Endodermal cell (in vitro differentiated cells): ENCODE measurements at regions not wholly inside any gene's neighbourhood (a gene's known extent, or its start where the extent isn't known, plus 50 kb on each side); places are given as distances from the start of the nearest gene placed in this dataset.

ENCODE experiments used
- DNase-seq: peaks from one replicate; pipeline ENCODE4 v3.0.0-alpha.2; 2017
- H3K27ac ChIP-seq: 2 replicates; pipeline ENCODE4 v1.5.1; 2013; ENCODE audit warnings: mild to moderate bottlenecking, low read depth, low read length, moderate library complexity
- H3K27me3 ChIP-seq: 2 replicates; pipeline ENCODE4 v1.6.1; 2013; ENCODE audit warnings: mild to moderate bottlenecking, low read length, moderate library complexity; ENCODE audit not compliant: insufficient read depth, control insufficient read depth, poor library complexity, severe bottlenecking
- H3K36me3 ChIP-seq: 2 replicates; pipeline ENCODE4 v1.7.0; 2013; ENCODE audit warnings: mild to moderate bottlenecking, low read length, moderate library complexity; ENCODE audit not compliant: control insufficient read depth, insufficient read depth
- H3K4me1 ChIP-seq: one replicate; pipeline ENCODE4 v1.7.0; 2013; ENCODE audit warnings: low read length; ENCODE audit not compliant: control insufficient read depth, insufficient read depth
- H3K4me3 ChIP-seq: 2 replicates; pipeline ENCODE4 v1.5.1; 2013; ENCODE audit warnings: mild to moderate bottlenecking, low read length, moderate library complexity
- H3K9ac ChIP-seq: 2 replicates; pipeline ENCODE4 v1.6.1; 2013; ENCODE audit warnings: mild to moderate bottlenecking, low read length, moderate library complexity; ENCODE audit not compliant: poor library complexity, severe bottlenecking; ENCODE audit errors: extremely low read depth
- H3K9me3 ChIP-seq: 2 replicates; pipeline ENCODE4 v1.6.1; 2013; ENCODE audit warnings: mild to moderate bottlenecking, low read length, moderate library complexity; ENCODE audit not compliant: control insufficient read depth
- H3K27ac Mint-ChIP-seq: 2 replicates; pipeline ENCODE4 v1.8.0; 2020; ENCODE audit warnings: mixed read lengths
- H3K27me3 Mint-ChIP-seq: 2 replicates; pipeline ENCODE4 v1.8.0; 2021; ENCODE audit warnings: mild to moderate bottlenecking, mixed read lengths; ENCODE audit not compliant: insufficient read depth
- H3K36me3 Mint-ChIP-seq: 2 replicates; pipeline ENCODE4 v1.8.0; 2020; ENCODE audit warnings: low read depth, mixed read lengths
- H3K4me1 Mint-ChIP-seq: 2 replicates; pipeline ENCODE4 v1.8.0; 2020; ENCODE audit warnings: mixed read lengths
- H3K4me3 Mint-ChIP-seq: 2 replicates; pipeline ENCODE4 v1.8.0; 2020; ENCODE audit warnings: mild to moderate bottlenecking, moderate library complexity, mixed read lengths
- H3K9me3 Mint-ChIP-seq: 2 replicates; pipeline ENCODE4 v1.8.0; 2020; ENCODE audit warnings: mild to moderate bottlenecking, mixed read lengths
- CTCF ChIP-seq: fragments of 200-600 bp; sonication (generic); conservative IDR thresholded peaks from 2 replicates; pipeline ENCODE4 v1.5.0; 2021; ENCODE audit warnings: antibody characterized with exemption, mild to moderate bottlenecking
- WGBS, 2 experiments: methylation state at CpG; one replicate each; pipeline versions ENCODE4 v1.1.5 to v1.1.7; 2013; ENCODE audit warnings: missing lambda C conversion rate in 2 of 2, mixed read lengths in 1 of 2; ENCODE audit not compliant: insufficient coverage in 1 of 2, insufficient read length in 1 of 2; 5-methylcytosine and 5-hydroxymethylcytosine counted together

GRCh38 chr1:177464686-177465085, 293.9 kb downstream of the BRINP2 start:
- H3K4me1 Mint-ChIP-seq = peaks cover 1% of the 10 kb centered on the region
- no peaks in the 10 kb centered on the region for H3K9me3 ChIP-seq
- peaks cover 32% of the 10 kb centered on the region for H3K27me3 Mint-ChIP-seq
- TF ChIP-seq CTCF = no peak
- H3K4me3 Mint-ChIP-seq = no peak overlapping the region
- no peaks in the 10 kb centered on the region for H3K36me3 Mint-ChIP-seq
- no peak overlapping the region for H3K27ac ChIP-seq
- H3K27ac Mint-ChIP-seq = no peak overlapping the region
- WGBS, 2 experiments = 86 to 93% methylated on average over 1 to 2 of the region's 2 CpGs
- no peak for DNase-seq
- no peaks in the 10 kb centered on the region for H3K9me3 Mint-ChIP-seq
- no peaks in the 10 kb centered on the region for H3K27me3 ChIP-seq
- H3K4me3 ChIP-seq = no peak overlapping the region
- H3K4me1 ChIP-seq = peaks cover 4% of the 10 kb centered on the region
- H3K36me3 ChIP-seq = no peaks in the 10 kb centered on the region
- H3K9ac ChIP-seq = no peak overlapping the region

GRCh38 chr1:177451191-177451590, 280.4 kb downstream of the BRINP2 start:
- Mint-ChIP-seq H3K4me3 (no peak overlapping the region), H3K27me3 (no peaks in the 10 kb centered on the region), H3K4me1 (no peaks in the 10 kb centered on the region), H3K9me3 (no peaks in the 10 kb centered on the region), H3K27ac (no peak overlapping the region), H3K36me3 (no peaks in the 10 kb centered on the region)
- Histone ChIP-seq H3K27me3 (no peaks in the 10 kb centered on the region), H3K4me1 (no peaks in the 10 kb centered on the region), H3K9ac (no peak overlapping the region), H3K9me3 (no peaks in the 10 kb centered on the region), H3K27ac (no peak overlapping the region), H3K4me3 (no peak overlapping the region), H3K36me3 (no peaks in the 10 kb centered on the region)
- WGBS, 2 experiments = 88 to 96% methylated on average over 2 of the region's 2 CpGs
- DNase-seq = no peak
- TF ChIP-seq CTCF = no peak

- Mint-ChIP-seq H3K9me3 (no peaks in the 10 kb centered on the region), H3K4me1 (no peaks in the 10 kb centered on the region), H3K27ac (no peak overlapping the region), H3K36me3 (no peaks in the 10 kb centered on the region), H3K27me3 (peaks cover 2% of the 10 kb centered on the region), H3K4me3 (no peak overlapping the region)
- Histone ChIP-seq H3K36me3 (no peaks in the 10 kb centered on the region), H3K27me3 (no peaks in the 10 kb centered on the region), H3K9me3 (no peaks in the 10 kb centered on the region), H3K9ac (no peak overlapping the region), H3K4me3 (no peak overlapping the region), H3K4me1 (no peaks in the 10 kb centered on the region), H3K27ac (no peak overlapping the region)
- no peak for DNase-seq
- WGBS, 2 experiments = 78 to 88% methylated on average over 4 to 5 of the region's 5 CpGs
- no peak for TF ChIP-seq CTCF
These were observed 278.0 kb downstream of the BRINP2 start for GRCh38 chr1:177448652-177449357.
